ENCODE measurements at regions not wholly inside any gene's neighbourhood (a gene's known extent, or its start where the extent isn't known, plus 50 kb on each side); places are given as distances from the start of the nearest gene placed in this dataset.
A peak's percentile ranks its signal among the peaks of the same experiment; 100 is the strongest.

GRCh38 chr4:53734584-53735353, 143.5 kb upstream of the LNX1 start:
- DNase-seq (ENCODE audit: low read depth) = peak; percentile 81
- no peak overlapping the region for H3K4me3 ChIP-seq (ENCODE audit: low read depth, low read length)
- TF ChIP-seq CTCF (IDR thresholded peaks at IDR 0.05; ENCODE audit: insufficient read depth, low read length) = no peak

- no peak for TF ChIP-seq CTCF (IDR thresholded peaks at IDR 0.05; ENCODE audit: insufficient read depth, low read length)
- no peak overlapping the region for H3K4me3 ChIP-seq (ENCODE audit: low read depth, low read length)
- no peak for DNase-seq (ENCODE audit: low read depth)
These were observed 142.9 kb upstream of the LNX1 start for GRCh38 chr4:53734182-53734581.

- no peak overlapping the region for H3K4me3 ChIP-seq (ENCODE audit: low read depth, low read length)
- TF ChIP-seq CTCF (IDR thresholded peaks at IDR 0.05; ENCODE audit: insufficient read depth, low read length) = no peak
- no peak for DNase-seq (ENCODE audit: low read depth)
These were observed 141.4 kb upstream of the LNX1 start for GRCh38 chr4:53732661-53733060.

GRCh38 chr4:53730031-53730805, 138.9 kb upstream of the LNX1 start:
- no peak overlapping the region for H3K4me3 ChIP-seq (ENCODE audit: low read depth, low read length)
- DNase-seq (ENCODE audit: low read depth) = no peak
- TF ChIP-seq CTCF (IDR thresholded peaks at IDR 0.05; ENCODE audit: insufficient read depth, low read length) = no peak

- no peak for TF ChIP-seq CTCF (IDR thresholded peaks at IDR 0.05; ENCODE audit: insufficient read depth, low read length)
- no peak for DNase-seq (ENCODE audit: low read depth)
- H3K4me3 ChIP-seq (ENCODE audit: low read depth, low read length) = no peak overlapping the region
These were observed 130.8 kb upstream of the LNX1 start for GRCh38 chr4:53722110-53722509.

GRCh38 chr4:53721263-53721662, 130.0 kb upstream of the LNX1 start:
- no peak for DNase-seq (ENCODE audit: low read depth)
- TF ChIP-seq CTCF (IDR thresholded peaks at IDR 0.05; ENCODE audit: insufficient read depth, low read length) = no peak
- H3K4me3 ChIP-seq (ENCODE audit: low read depth, low read length) = no peak overlapping the region

All from fibroblast of the aortic adventitia (primary cell).